Mesendoderm (in vitro differentiated cells): ENCODE measurements at regions not wholly inside any gene's neighbourhood (a gene's known extent, or its start where the extent isn't known, plus 50 kb on each side); places are given as distances from the start of the nearest gene placed in this dataset.
"Not testable (repeated sequence)": the region's sequence is repeated elsewhere in the genome, so short reads cannot be mapped to it uniquely, and the experiment has no call there.

Source experiments
- DNase-seq: peaks from one replicate; pipeline ENCODE4 v3.0.0; 2013
- H2AK5ac ChIP-seq: 2 replicates; pipeline ENCODE4 v1.6.1; 2013; ENCODE audit warnings: low read length, inconsistent platforms
- H2BK120ac ChIP-seq: 2 replicates; pipeline ENCODE4 v1.6.1; 2013; ENCODE audit warnings: low read depth, mild to moderate bottlenecking, low read length, moderate library complexity, mixed read lengths
- H2BK15ac ChIP-seq: replicated peaks from 2 replicates; pipeline ENCODE4 v1.6.1; 2013; ENCODE audit warnings: low read depth, mild to moderate bottlenecking, moderate library complexity
- H2BK5ac ChIP-seq: 2 replicates; pipeline ENCODE4 v1.6.1; 2013; ENCODE audit warnings: low read length, inconsistent platforms
- H3K18ac ChIP-seq: 2 replicates; pipeline ENCODE4 v1.6.1; 2013; ENCODE audit warnings: mild to moderate bottlenecking, low read length, mixed read lengths
- H3K23ac ChIP-seq: one replicate; pipeline ENCODE4 v1.6.1; 2013; ENCODE audit warnings: low read length
- H3K27ac ChIP-seq: 2 replicates; pipeline ENCODE4 v1.5.1; 2013; ENCODE audit warnings: low read depth, mild to moderate bottlenecking, inconsistent platforms, low read length, moderate library complexity
- H3K27me3 ChIP-seq: 2 replicates; pipeline ENCODE4 v1.6.1; 2013; ENCODE audit warnings: low read length, control low read depth, mild to moderate bottlenecking, inconsistent platforms; ENCODE audit not compliant: insufficient read depth, poor library complexity
- H3K36me3 ChIP-seq: 2 replicates; pipeline ENCODE4 v1.6.1; 2013; ENCODE audit warnings: low read length, inconsistent platforms; ENCODE audit not compliant: control insufficient read depth, insufficient read depth
- H3K4ac ChIP-seq: one replicate; pipeline ENCODE4 v1.6.1; 2013; ENCODE audit warnings: low read depth, mild to moderate bottlenecking, low read length, moderate library complexity
- H3K4me1 ChIP-seq: 2 replicates; pipeline ENCODE4 v1.6.1; 2013; ENCODE audit warnings: low read depth, low read length, inconsistent platforms; ENCODE audit not compliant: control insufficient read depth
- H3K4me2 ChIP-seq: 2 replicates; pipeline ENCODE4 v1.6.1; 2013; ENCODE audit warnings: low read length
- H3K4me3 ChIP-seq: 2 replicates; pipeline ENCODE4 v1.5.1; 2013; ENCODE audit warnings: mild to moderate bottlenecking, low read length
- H3K56ac ChIP-seq: one replicate; pipeline ENCODE4 v1.6.1; 2013; ENCODE audit warnings: low read length
- H3K79me1 ChIP-seq: 2 replicates; pipeline ENCODE4 v1.6.1; 2013; ENCODE audit warnings: low read length, inconsistent platforms
- H3K79me2 ChIP-seq: 2 replicates; pipeline ENCODE4 v1.6.1; 2013; ENCODE audit warnings: mild to moderate bottlenecking, low read length; ENCODE audit not compliant: control insufficient read depth, insufficient read depth
- H3K9ac ChIP-seq: 2 replicates; pipeline ENCODE4 v1.6.1; 2013; ENCODE audit warnings: low read length, inconsistent platforms
- H4K5ac ChIP-seq: one replicate; pipeline ENCODE4 v1.6.1; 2013; ENCODE audit warnings: low read length
- H4K8ac ChIP-seq: one replicate; pipeline ENCODE4 v1.6.1; 2013; ENCODE audit warnings: low read depth, mild to moderate bottlenecking, control low read depth, low read length, moderate library complexity
- WGBS: extraction: QIAGEN DNeasy Blood & Tissue Kit; methylation state at CpG from one replicate; pipeline ENCODE4 v1.1.7; 2013; ENCODE audit warnings: low lambda C conversion rate, missing lambda C conversion rate; ENCODE audit not compliant: insufficient coverage; ENCODE audit errors: extremely low coverage; 5-methylcytosine and 5-hydroxymethylcytosine counted together

- not testable (repeated sequence) for H3K56ac ChIP-seq, H4K5ac ChIP-seq, H2BK120ac ChIP-seq, H3K9ac ChIP-seq, H4K8ac ChIP-seq, H3K4ac ChIP-seq, H3K27me3 ChIP-seq, H3K4me1 ChIP-seq, H3K18ac ChIP-seq, H2BK15ac ChIP-seq, H2BK5ac ChIP-seq, H3K79me1 ChIP-seq, H3K79me2 ChIP-seq, H3K4me2 ChIP-seq, H3K4me3 ChIP-seq, H3K27ac ChIP-seq, H2AK5ac ChIP-seq, H3K36me3 ChIP-seq, DNase-seq, H3K23ac ChIP-seq
- WGBS = no CpG with 5 or more reads among the region's 4 CpGs
Observed at GRCh38 chr12:75614396-75614795, 103.0 kb upstream of the KRR1 start.

- Histone ChIP-seq H3K4me3 (no peak overlapping the region), H3K79me1 (no peaks in the 10 kb centered on the region), H3K27ac (no peak overlapping the region), H2BK15ac (no peak overlapping the region), H3K56ac (no peak overlapping the region), H4K5ac (no peak overlapping the region), H2BK5ac (no peak overlapping the region), H3K4me1 (no peaks in the 10 kb centered on the region), H3K18ac (no peak overlapping the region), H3K23ac (no peak overlapping the region), H3K4ac (no peak overlapping the region), H3K4me2 (no peak overlapping the region), H3K27me3 (no peaks in the 10 kb centered on the region), H2AK5ac (no peak overlapping the region), H3K9ac (no peak overlapping the region), H3K79me2 (no peaks in the 10 kb centered on the region), H4K8ac (no peak overlapping the region), H2BK120ac (no peak overlapping the region), H3K36me3 (no peaks in the 10 kb centered on the region)
- WGBS = no CpG with 5 or more reads among the region's 4 CpGs
- DNase-seq = no peak
Observed at GRCh38 chr12:75613981-75614380, 102.6 kb upstream of the KRR1 start.

- H4K8ac ChIP-seq = no peak overlapping the region
- H3K79me2 ChIP-seq = no peaks in the 10 kb centered on the region
- H3K4ac ChIP-seq = no peak overlapping the region
- no peak overlapping the region for H3K4me2 ChIP-seq
- no peak overlapping the region for H2BK5ac ChIP-seq
- no peak overlapping the region for H2AK5ac ChIP-seq
- H2BK120ac ChIP-seq = no peak overlapping the region
- no peaks in the 10 kb centered on the region for H3K36me3 ChIP-seq
- no peak overlapping the region for H4K5ac ChIP-seq
- no peaks in the 10 kb centered on the region for H3K27me3 ChIP-seq
- no peaks in the 10 kb centered on the region for H3K79me1 ChIP-seq
- H2BK15ac ChIP-seq = no peak overlapping the region
- no peak overlapping the region for H3K9ac ChIP-seq
- H3K23ac ChIP-seq = no peak overlapping the region
- no peaks in the 10 kb centered on the region for H3K4me1 ChIP-seq
- DNase-seq = peak; percentile 70
- no peak overlapping the region for H3K4me3 ChIP-seq
- H3K27ac ChIP-seq = no peak overlapping the region
- H3K56ac ChIP-seq = no peak overlapping the region
- no peak overlapping the region for H3K18ac ChIP-seq
- WGBS = no CpG with 5 or more reads among the region's 4 CpGs
Observed at GRCh38 chr12:75611041-75611440, 99.6 kb upstream of the KRR1 start.

- Histone ChIP-seq H3K18ac (no peak overlapping the region), H2BK5ac (no peak overlapping the region), H3K36me3 (no peaks in the 10 kb centered on the region), H3K23ac (no peak overlapping the region), H3K4me1 (no peaks in the 10 kb centered on the region), H3K79me1 (no peaks in the 10 kb centered on the region), H3K4ac (no peak overlapping the region), H2AK5ac (no peak overlapping the region), H4K8ac (no peak overlapping the region), H2BK120ac (no peak overlapping the region), H3K4me2 (no peak overlapping the region), H3K4me3 (no peak overlapping the region), H3K27ac (no peak overlapping the region), H2BK15ac (no peak overlapping the region), H3K56ac (no peak overlapping the region), H3K79me2 (no peaks in the 10 kb centered on the region), H4K5ac (no peak overlapping the region), H3K9ac (no peak overlapping the region), H3K27me3 (no peaks in the 10 kb centered on the region)
- no peak for DNase-seq
- WGBS = no CpG with 5 or more reads among the region's 3 CpGs
Observed at GRCh38 chr12:75606956-75607355, 95.5 kb upstream of the KRR1 start.

- WGBS = no CpG with 5 or more reads among the region's 2 CpGs
- no peak overlapping the region for H4K8ac ChIP-seq
- no peak for DNase-seq
- no peaks in the 10 kb centered on the region for H3K79me2 ChIP-seq
- H2BK15ac ChIP-seq = no peak overlapping the region
- H2BK120ac ChIP-seq = no peak overlapping the region
- H3K18ac ChIP-seq = no peak overlapping the region
- no peak overlapping the region for H3K23ac ChIP-seq
- H3K4me1 ChIP-seq = no peaks in the 10 kb centered on the region
- no peak overlapping the region for H2BK5ac ChIP-seq
- H2AK5ac ChIP-seq = no peak overlapping the region
- H3K4me2 ChIP-seq = no peak overlapping the region
- no peak overlapping the region for H3K27ac ChIP-seq
- no peak overlapping the region for H3K9ac ChIP-seq
- no peak overlapping the region for H4K5ac ChIP-seq
- H3K56ac ChIP-seq = no peak overlapping the region
- H3K4me3 ChIP-seq = no peak overlapping the region
- H3K4ac ChIP-seq = no peak overlapping the region
- H3K27me3 ChIP-seq = no peaks in the 10 kb centered on the region
- H3K79me1 ChIP-seq = no peaks in the 10 kb centered on the region
- no peaks in the 10 kb centered on the region for H3K36me3 ChIP-seq
Observed at GRCh38 chr12:75606151-75606550, 94.7 kb upstream of the KRR1 start.

GRCh38 chr12:75603475-75603874, 92.1 kb upstream of the KRR1 start:
- Histone ChIP-seq H3K27ac (no peak overlapping the region), H3K23ac (no peak overlapping the region), H3K27me3 (no peaks in the 10 kb centered on the region), H3K9ac (no peak overlapping the region), H3K4me3 (no peak overlapping the region), H3K79me1 (no peaks in the 10 kb centered on the region), H2BK120ac (no peak overlapping the region), H3K36me3 (no peaks in the 10 kb centered on the region), H3K4me1 (no peaks in the 10 kb centered on the region), H3K4me2 (no peak overlapping the region), H2BK15ac (no peak overlapping the region), H3K4ac (no peak overlapping the region), H4K8ac (no peak overlapping the region), H2AK5ac (no peak overlapping the region), H3K79me2 (no peaks in the 10 kb centered on the region), H3K18ac (no peak overlapping the region), H2BK5ac (no peak overlapping the region), H4K5ac (no peak overlapping the region), H3K56ac (no peak overlapping the region)
- WGBS = no CpG with 5 or more reads among the region's 3 CpGs
- DNase-seq = no peak
